ENCODE measurements at regions not wholly inside any gene's neighbourhood (a gene's known extent, or its start where the extent isn't known, plus 50 kb on each side); places are given as distances from the start of the nearest gene placed in this dataset.

DNA sequence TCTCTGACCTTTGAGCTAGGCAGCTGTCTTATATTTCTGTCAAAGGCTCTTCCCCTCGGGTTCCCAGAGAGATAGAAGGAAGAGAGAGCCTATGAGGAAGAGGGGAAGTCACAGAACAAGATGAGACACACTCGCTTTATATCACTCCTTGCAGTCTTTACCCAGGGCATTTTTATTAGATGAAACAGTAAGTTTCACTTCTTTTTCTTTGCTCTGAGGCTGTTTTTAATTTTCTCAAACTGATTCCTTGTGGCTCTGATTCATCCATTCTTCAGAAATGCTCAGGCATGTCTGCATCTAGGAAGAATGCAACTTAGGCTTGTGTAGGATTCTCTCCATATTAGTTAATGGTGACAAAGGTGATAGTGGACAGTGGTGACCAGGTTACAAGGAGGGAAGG, 132.9 kb upstream of the CHD1 start:
- Mint-ChIP-seq H3K4me3 (ENCODE audit: unreplicated experiment) (no peak overlapping the region), H3K27ac (ENCODE audit: unreplicated experiment) (no peak overlapping the region), H3K36me3 (ENCODE audit: insufficient read depth, unreplicated experiment) (no peaks in the 10 kb centered on the region), H3K27me3 (ENCODE audit: insufficient read depth, unreplicated experiment) (peaks cover 8% of the 10 kb centered on the region), H3K4me1 (ENCODE audit: low read depth, unreplicated experiment) (peaks cover 13% of the 10 kb centered on the region), H3K9me3 (ENCODE audit: unreplicated experiment) (no peaks in the 10 kb centered on the region)
- Histone ChIP-seq H3K9me3 (no peaks in the 10 kb centered on the region), H3K4me3 (ENCODE audit: low read depth, low read length) (no peak overlapping the region), H3K27me3 (replicated peaks; ENCODE audit: control insufficient read depth, insufficient read depth, low read length) (no peaks in the 10 kb centered on the region), H3K36me3 (ENCODE audit: control insufficient read depth, insufficient read depth, low read length) (no peaks in the 10 kb centered on the region), H3K4me1 (no peaks in the 10 kb centered on the region)
- CTCF ChIA-PET = no interaction called here
- POLR2A ChIA-PET = interaction anchor here (0.5 kb wide), 1 partner anchor 289 kb away, joined by 5 read pairs; no protein-coding TSS in a partner anchor
- DNase-seq = no peak
- no TSS peak for BruUV-seq (replicated peaks)
- TF ChIP-seq, protein P1, sequence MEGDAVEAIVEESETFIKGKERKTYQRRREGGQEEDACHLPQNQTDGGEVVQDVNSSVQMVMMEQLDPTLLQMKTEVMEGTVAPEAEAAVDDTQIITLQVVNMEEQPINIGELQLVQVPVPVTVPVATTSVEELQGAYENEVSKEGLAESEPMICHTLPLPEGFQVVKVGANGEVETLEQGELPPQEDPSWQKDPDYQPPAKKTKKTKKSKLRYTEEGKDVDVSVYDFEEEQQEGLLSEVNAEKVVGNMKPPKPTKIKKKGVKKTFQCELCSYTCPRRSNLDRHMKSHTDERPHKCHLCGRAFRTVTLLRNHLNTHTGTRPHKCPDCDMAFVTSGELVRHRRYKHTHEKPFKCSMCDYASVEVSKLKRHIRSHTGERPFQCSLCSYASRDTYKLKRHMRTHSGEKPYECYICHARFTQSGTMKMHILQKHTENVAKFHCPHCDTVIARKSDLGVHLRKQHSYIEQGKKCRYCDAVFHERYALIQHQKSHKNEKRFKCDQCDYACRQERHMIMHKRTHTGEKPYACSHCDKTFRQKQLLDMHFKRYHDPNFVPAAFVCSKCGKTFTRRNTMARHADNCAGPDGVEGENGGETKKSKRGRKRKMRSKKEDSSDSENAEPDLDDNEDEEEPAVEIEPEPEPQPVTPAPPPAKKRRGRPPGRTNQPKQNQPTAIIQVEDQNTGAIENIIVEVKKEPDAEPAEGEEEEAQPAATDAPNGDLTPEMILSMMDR (IDR thresholded peaks at IDR 0.05; ENCODE audit: insufficient read depth in 1 of 2, low read depth in 1 of 2, low read length in 1 of 2, severe bottlenecking in 1 of 2, unreplicated experiment in 1 of 2) = no peak
- intact Hi-C loops (cut with micrococcal nuclease; ENCODE audit: unreplicated experiment) = no loop called here

DNA sequence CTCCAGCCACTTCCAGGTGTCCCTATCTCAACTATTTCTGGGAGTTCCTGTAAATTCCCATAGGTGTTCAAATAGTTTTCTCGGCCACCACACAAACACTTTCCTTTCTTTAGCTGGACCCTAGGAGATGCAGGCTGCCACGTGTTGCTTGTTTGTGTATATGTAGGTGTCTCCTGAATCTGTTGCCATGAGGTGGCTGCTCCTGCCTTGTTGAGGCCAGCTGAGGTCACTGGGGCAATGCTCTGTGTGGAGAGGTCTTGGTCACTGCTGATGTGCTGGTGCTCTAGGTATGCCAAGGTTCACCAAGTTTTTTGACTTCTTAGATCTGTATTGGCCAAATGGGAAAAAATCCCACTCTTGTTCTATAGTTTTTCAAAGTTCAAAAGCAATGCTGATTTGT, 132.5 kb upstream of the CHD1 start:
- POLR2A ChIA-PET = interaction anchor here (0.5 kb wide), 1 partner anchor 289 kb away, joined by 5 read pairs; no protein-coding TSS in a partner anchor
- Mint-ChIP-seq H3K27ac (ENCODE audit: unreplicated experiment) (no peak overlapping the region), H3K27me3 (ENCODE audit: insufficient read depth, unreplicated experiment) (peaks cover 8% of the 10 kb centered on the region), H3K4me1 (ENCODE audit: low read depth, unreplicated experiment) (peaks cover 13% of the 10 kb centered on the region), H3K4me3 (ENCODE audit: unreplicated experiment) (no peak overlapping the region), H3K9me3 (ENCODE audit: unreplicated experiment) (no peaks in the 10 kb centered on the region), H3K36me3 (ENCODE audit: insufficient read depth, unreplicated experiment) (no peaks in the 10 kb centered on the region)
- Histone ChIP-seq H3K36me3 (ENCODE audit: control insufficient read depth, insufficient read depth, low read length) (no peaks in the 10 kb centered on the region), H3K4me1 (no peaks in the 10 kb centered on the region), H3K27me3 (replicated peaks; ENCODE audit: control insufficient read depth, insufficient read depth, low read length) (no peaks in the 10 kb centered on the region), H3K9me3 (no peaks in the 10 kb centered on the region), H3K4me3 (ENCODE audit: low read depth, low read length) (no peak overlapping the region)
- BruUV-seq (replicated peaks) = no TSS peak
- TF ChIP-seq, protein P1 (IDR thresholded peaks at IDR 0.05; ENCODE audit: insufficient read depth in 1 of 2, low read depth in 1 of 2, low read length in 1 of 2, severe bottlenecking in 1 of 2, unreplicated experiment in 1 of 2) = no peak
- intact Hi-C loops (cut with micrococcal nuclease; ENCODE audit: unreplicated experiment) = no loop called here
- no peak for DNase-seq
- CTCF ChIA-PET = interaction anchor here (0.6 to 1.2 kb wide), 3 partner anchors 68 to 293 kb away, joined by 3 read pairs; no protein-coding TSS in a partner anchor

DNA sequence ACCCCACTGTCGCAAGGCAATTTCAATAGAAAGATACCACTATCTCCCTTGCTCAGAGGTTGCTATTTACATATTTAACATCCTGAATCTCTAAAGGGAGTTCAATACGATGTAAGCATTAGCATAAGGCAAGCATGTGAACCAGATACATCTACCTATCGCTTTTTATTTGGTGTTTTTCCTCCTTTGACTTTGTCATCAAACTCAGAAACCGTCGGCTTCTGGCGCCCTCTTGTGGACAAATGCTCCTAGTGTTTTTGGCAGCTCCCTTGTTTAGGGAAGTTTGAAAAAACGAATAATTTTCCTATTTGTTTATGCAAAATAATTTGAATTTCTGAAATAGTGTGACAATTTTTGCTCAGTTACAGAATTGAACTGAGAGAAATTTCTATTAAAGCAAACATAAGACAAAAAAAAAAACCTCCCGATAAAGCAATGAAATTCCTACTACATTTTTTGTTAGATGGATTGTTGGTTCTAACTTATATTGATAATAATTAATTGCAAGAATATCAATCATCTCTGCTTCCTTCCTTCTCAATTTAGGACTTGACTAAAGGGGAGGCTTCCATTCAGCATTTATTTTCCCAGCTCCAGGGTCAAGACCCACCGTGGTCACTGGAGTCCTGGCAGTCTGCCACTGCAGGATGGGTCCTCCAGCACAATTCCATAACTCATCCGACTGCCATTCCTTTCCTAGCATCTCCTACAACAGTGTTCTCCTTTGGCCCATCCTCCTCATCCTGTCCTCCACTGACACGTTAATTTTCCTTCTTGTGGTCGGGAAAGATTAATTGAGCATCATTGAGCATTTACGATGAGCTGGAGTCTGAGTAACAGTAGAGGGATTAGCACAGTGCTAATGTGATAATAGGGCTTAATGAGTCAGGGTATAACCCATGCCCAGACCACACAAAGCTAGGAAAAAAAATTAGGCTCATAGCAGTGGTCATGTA, 131.8 kb upstream of the CHD1 start:
- ChIA-PET CTCF (interaction anchor here (0.6 to 1.2 kb wide), 3 partner anchors 67 to 292 kb away, joined by 3 read pairs; no protein-coding TSS in a partner anchor), POLR2A (interaction anchor here (0.6 to 0.7 kb wide), 2 partner anchors 32 to 273 kb away, joined by 3 read pairs; no protein-coding TSS in a partner anchor)
- H3K27me3 Mint-ChIP-seq (ENCODE audit: insufficient read depth, unreplicated experiment) = peaks cover 8% of the 10 kb centered on the region
- H3K9me3 ChIP-seq = no peaks in the 10 kb centered on the region
- H3K4me1 Mint-ChIP-seq (ENCODE audit: low read depth, unreplicated experiment) = peaks cover 13% of the 10 kb centered on the region
- TF ChIP-seq, protein P1 (IDR thresholded peaks at IDR 0.05; ENCODE audit: insufficient read depth in 1 of 2, low read depth in 1 of 2, low read length in 1 of 2, severe bottlenecking in 1 of 2, unreplicated experiment in 1 of 2) = peak; percentile 83 to 87
- no peak overlapping the region for H3K4me3 ChIP-seq (ENCODE audit: low read depth, low read length)
- DNase-seq = peak; percentile 69 to 72
- H3K36me3 Mint-ChIP-seq (ENCODE audit: insufficient read depth, unreplicated experiment) = no peaks in the 10 kb centered on the region
- intact Hi-C loops (cut with micrococcal nuclease; ENCODE audit: unreplicated experiment) = loop anchor here (1.0 kb wide), 3 partner anchors 28 to 264 kb away; no protein-coding TSS in a partner anchor
- H3K36me3 ChIP-seq (ENCODE audit: control insufficient read depth, insufficient read depth, low read length) = no peaks in the 10 kb centered on the region
- no peaks in the 10 kb centered on the region for H3K9me3 Mint-ChIP-seq (ENCODE audit: unreplicated experiment)
- H3K4me1 ChIP-seq = no peaks in the 10 kb centered on the region
- no peak overlapping the region for H3K4me3 Mint-ChIP-seq (ENCODE audit: unreplicated experiment)
- no peaks in the 10 kb centered on the region for H3K27me3 ChIP-seq (replicated peaks; ENCODE audit: control insufficient read depth, insufficient read depth, low read length)
- BruUV-seq (replicated peaks) = no TSS peak
- H3K27ac Mint-ChIP-seq (ENCODE audit: unreplicated experiment) = no peak overlapping the region
